Neural crest cell (in vitro differentiated cells): ENCODE measurements at regions not wholly inside any gene's neighbourhood (a gene's known extent, or its start where the extent isn't known, plus 50 kb on each side); places are given as distances from the start of the nearest gene placed in this dataset.

ENCODE experiments used
- DNase-seq: peaks from one replicate; pipeline ENCODE4 v3.0.0; 2021; ENCODE audit warnings: low read depth, mixed read lengths, low spot score
- H3K27ac Mint-ChIP-seq: one replicate; pipeline ENCODE4 v1.8.0; 2021; ENCODE audit warnings: mild to moderate bottlenecking, mixed read lengths; ENCODE audit not compliant: unreplicated experiment
- H3K27me3 Mint-ChIP-seq: 2 replicates; pipeline ENCODE4 v1.8.0; 2021; ENCODE audit warnings: low read depth, mild to moderate bottlenecking, mixed read lengths
- H3K36me3 Mint-ChIP-seq: 2 replicates; pipeline ENCODE4 v1.8.0; 2021; ENCODE audit warnings: low read depth, mild to moderate bottlenecking, mixed read lengths
- H3K4me1 Mint-ChIP-seq: 2 replicates; pipeline ENCODE4 v1.8.0; 2021; ENCODE audit warnings: mixed read lengths
- H3K4me3 Mint-ChIP-seq: one replicate; pipeline ENCODE4 v1.8.0; 2021; ENCODE audit warnings: mild to moderate bottlenecking, mixed read lengths
- H3K9me3 Mint-ChIP-seq: 2 replicates; pipeline ENCODE4 v1.8.0; 2021; ENCODE audit warnings: mixed read lengths
- TF ChIP-seq, protein P1 (sequence below): fragments of 200-600 bp; sonication (generic); conservative IDR thresholded peaks from 2 replicates; pipeline ENCODE4 v1.5.0; 2021; ENCODE audit warnings: antibody characterized with exemption, mild to moderate bottlenecking

DNA sequence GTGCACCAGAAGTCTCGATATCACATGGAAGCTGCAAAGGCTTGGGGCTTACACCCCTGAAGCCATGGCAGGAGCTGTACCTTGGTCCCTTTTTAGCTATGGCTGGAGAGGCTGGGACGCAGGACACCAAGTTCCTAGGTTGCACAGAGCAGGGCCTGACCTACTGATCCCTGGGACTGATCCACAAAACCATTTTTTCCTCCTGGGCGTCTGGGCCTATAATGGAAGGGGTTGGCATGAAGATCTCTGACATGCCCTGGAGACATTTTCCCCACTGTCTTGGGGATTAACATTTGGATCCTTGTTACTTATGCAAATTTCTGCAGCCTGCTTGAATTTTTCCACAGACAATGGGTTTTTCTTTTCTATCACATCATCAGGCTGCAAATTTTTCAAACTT lies 286.7 kb upstream of the PTPRD start:
- no peak for DNase-seq
- Mint-ChIP-seq H3K4me1 (no peaks in the 10 kb centered on the region), H3K9me3 (peaks cover 13% of the 10 kb centered on the region), H3K27me3 (no peaks in the 10 kb centered on the region), H3K27ac (no peak overlapping the region), H3K4me3 (no peak overlapping the region), H3K36me3 (peaks cover 5% of the 10 kb centered on the region)
- TF ChIP-seq, protein P1, sequence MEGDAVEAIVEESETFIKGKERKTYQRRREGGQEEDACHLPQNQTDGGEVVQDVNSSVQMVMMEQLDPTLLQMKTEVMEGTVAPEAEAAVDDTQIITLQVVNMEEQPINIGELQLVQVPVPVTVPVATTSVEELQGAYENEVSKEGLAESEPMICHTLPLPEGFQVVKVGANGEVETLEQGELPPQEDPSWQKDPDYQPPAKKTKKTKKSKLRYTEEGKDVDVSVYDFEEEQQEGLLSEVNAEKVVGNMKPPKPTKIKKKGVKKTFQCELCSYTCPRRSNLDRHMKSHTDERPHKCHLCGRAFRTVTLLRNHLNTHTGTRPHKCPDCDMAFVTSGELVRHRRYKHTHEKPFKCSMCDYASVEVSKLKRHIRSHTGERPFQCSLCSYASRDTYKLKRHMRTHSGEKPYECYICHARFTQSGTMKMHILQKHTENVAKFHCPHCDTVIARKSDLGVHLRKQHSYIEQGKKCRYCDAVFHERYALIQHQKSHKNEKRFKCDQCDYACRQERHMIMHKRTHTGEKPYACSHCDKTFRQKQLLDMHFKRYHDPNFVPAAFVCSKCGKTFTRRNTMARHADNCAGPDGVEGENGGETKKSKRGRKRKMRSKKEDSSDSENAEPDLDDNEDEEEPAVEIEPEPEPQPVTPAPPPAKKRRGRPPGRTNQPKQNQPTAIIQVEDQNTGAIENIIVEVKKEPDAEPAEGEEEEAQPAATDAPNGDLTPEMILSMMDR, result no peak

DNA sequence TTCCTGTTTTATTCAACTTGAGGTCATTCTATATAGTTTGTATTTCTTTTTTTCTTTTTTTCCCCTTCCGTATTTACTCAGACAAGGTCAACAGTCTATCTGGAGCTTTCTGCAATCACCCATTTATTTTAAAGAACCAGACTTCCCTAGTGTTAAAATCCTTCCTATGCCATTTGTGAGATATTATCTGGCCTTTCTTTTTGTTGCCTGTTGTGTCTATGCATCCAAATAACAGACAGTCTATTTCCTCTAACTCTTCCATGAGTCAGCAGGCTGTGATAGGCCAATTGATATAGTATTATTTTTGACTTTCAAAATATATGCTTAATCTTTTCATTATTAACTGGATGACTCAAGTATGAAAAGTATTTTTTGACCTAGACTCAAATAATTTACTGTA lies 291.2 kb upstream of the PTPRD start:
- H3K27me3 Mint-ChIP-seq, result no peaks in the 10 kb centered on the region
- H3K9me3 Mint-ChIP-seq, result peaks cover 14% of the 10 kb centered on the region
- H3K4me1 Mint-ChIP-seq, result no peaks in the 10 kb centered on the region
- no peak overlapping the region for H3K27ac Mint-ChIP-seq
- no peak overlapping the region for H3K4me3 Mint-ChIP-seq
- TF ChIP-seq, protein P1, result no peak
- H3K36me3 Mint-ChIP-seq, result peaks cover 5% of the 10 kb centered on the region
- no peak for DNase-seq

DNA sequence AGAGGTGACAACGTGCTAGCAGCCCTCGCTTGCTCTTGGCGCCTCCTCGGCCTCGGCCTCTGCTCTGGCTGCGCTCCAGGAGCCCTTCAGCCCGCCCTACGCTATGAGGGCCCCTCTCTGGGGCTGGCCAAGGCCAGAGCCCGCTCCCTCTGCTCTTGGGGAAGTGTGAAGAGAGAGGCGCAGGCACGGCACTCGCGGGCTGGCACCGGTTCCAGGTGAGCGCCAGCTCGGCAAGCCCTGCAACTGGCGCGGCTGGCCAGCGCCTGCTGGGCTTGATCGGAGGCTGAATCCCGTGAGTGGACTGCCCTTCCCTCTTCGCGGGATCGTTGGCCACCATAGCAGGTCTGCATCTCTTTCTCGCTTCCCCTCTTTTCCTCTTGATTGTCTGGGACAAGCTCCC lies 298.0 kb upstream of the PTPRD start:
- H3K9me3 Mint-ChIP-seq, result peaks cover 11% of the 10 kb centered on the region
- H3K36me3 Mint-ChIP-seq, result peaks cover 3% of the 10 kb centered on the region
- no peaks in the 10 kb centered on the region for H3K27me3 Mint-ChIP-seq
- H3K4me3 Mint-ChIP-seq, result no peak overlapping the region
- TF ChIP-seq, protein P1, result no peak
- H3K27ac Mint-ChIP-seq, result no peak overlapping the region
- H3K4me1 Mint-ChIP-seq, result no peaks in the 10 kb centered on the region
- DNase-seq, result no peak

DNA sequence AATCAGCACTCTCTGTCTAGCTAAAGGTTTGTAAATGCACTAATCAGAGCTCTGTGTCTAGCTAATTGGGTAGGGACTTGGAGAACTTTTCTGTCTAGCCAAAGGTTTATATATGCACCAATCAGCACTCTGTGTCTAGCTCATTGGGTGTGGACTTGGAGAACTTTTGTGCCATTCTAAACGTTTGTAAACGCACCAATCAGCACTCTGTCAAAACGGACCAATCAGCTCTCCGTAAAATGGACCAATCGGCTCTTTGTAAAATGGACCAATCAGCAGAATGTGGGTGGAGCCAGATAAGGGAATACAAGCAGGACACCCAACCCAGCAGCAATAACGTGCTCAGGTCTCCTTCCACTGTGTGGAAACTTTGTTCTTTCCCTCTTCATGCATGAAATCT lies 298.6 kb upstream of the PTPRD start:
- H3K36me3 Mint-ChIP-seq, result peaks cover 3% of the 10 kb centered on the region
- H3K27ac Mint-ChIP-seq, result no peak overlapping the region
- no peaks in the 10 kb centered on the region for H3K27me3 Mint-ChIP-seq
- H3K9me3 Mint-ChIP-seq, result peaks cover 11% of the 10 kb centered on the region
- no peaks in the 10 kb centered on the region for H3K4me1 Mint-ChIP-seq
- H3K4me3 Mint-ChIP-seq, result no peak overlapping the region
- no peak for DNase-seq
- TF ChIP-seq, protein P1, result no peak

DNA sequence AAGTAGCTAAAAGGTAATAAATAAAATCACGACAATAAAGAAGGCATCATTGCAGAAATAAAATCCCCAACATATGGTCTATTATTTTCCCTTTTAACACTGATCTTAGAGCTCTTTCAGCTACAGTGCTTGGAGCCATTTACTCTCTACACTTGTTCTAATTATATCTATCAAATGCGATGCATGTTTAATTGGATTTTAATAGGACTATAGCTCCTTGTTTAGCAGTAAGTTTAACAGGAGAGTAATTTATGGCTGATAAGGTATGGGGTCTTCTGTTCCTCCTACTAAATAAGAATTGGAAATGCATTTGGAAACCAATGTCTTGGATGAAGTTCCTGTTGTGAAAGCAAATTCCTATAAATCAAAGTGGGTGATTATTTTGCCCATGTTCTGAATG lies 304.2 kb upstream of the PTPRD start:
- no peaks in the 10 kb centered on the region for H3K9me3 Mint-ChIP-seq
- DNase-seq, result no peak
- TF ChIP-seq, protein P1, result no peak
- H3K4me3 Mint-ChIP-seq, result no peak overlapping the region
- no peaks in the 10 kb centered on the region for H3K27me3 Mint-ChIP-seq
- no peak overlapping the region for H3K27ac Mint-ChIP-seq
- no peaks in the 10 kb centered on the region for H3K36me3 Mint-ChIP-seq
- H3K4me1 Mint-ChIP-seq, result peaks cover 4% of the 10 kb centered on the region

DNA sequence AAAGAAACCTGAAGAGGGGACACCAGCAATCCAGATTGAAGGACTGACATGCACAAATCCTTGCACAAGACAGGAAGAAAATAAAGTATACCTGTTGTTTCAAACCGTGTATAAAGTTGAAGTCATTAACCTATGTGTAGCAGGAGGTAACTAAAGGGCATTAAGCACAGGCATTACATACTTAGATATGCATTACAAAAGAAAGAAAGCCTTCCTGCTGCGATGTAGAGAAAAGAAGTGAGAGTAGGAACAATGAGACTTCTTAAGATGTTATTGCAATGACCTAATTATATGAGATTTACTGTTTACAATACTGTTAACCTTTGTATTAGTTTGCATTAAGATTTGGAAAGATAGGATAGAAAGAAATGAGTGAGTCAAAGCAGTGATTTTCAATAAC lies 308.9 kb upstream of the PTPRD start:
- Mint-ChIP-seq H3K27ac (no peak overlapping the region), H3K4me1 (peaks cover 10% of the 10 kb centered on the region), H3K36me3 (no peaks in the 10 kb centered on the region), H3K27me3 (peaks cover 2% of the 10 kb centered on the region), H3K4me3 (no peak overlapping the region), H3K9me3 (no peaks in the 10 kb centered on the region)
- TF ChIP-seq, protein P1, result no peak
- DNase-seq, result no peak
